NCI-H345 (cell line): ENCODE measurements at regions not wholly inside any gene's neighbourhood (a gene's known extent, or its start where the extent isn't known, plus 50 kb on each side); places are given as distances from the start of the nearest gene placed in this dataset.
A peak's percentile ranks its signal among the peaks of the same experiment; 100 is the strongest.

Experiments used
- DNase-seq: peaks from one replicate; lab custom pipeline; 2025; lab: John Stamatoyannopoulos, UW

DNA sequence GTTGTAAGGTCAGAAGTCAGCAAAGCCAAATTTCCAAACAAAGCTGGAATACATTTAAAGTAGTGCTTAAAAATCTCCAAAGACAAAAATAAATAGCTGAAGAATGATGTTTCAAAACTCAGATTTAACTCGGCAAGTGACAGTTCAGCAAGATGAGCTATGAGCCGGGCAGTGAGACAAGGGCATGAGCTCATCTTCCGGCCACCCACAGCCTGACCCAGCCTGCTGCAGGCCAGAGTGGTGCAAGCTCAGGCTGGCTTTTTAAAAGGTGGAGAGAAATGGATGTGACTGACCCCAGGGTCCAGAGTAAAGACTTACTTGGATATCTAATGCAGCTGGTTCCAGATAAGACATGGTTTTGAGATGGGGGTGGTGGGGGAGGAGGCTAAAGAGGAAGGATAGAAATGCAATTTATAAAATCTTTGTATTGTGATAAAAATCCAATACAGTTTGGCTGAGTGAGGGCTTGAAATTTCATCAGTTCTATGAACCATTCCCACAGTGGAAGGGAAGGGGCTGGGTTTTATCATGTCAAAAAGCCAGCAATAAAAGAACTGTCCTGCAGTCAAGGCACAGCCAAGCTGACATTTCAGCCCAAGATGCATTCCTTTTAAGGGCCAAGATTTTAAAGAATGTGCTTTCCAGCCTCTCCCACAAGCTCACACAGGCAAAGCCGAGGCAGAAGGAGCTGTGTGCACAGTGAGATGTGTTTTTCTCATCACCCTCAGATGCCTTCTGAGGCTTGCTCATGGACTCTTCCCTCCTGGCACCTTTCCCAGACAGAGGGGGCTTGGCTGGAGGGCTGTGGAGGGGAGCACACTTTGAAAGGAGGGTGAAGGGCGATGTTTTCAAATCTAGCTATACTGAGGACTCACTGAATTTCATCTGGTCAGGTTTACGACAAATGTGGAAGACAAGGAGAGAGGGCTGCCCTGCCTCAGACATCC lies 97.9 kb upstream of the KLHL29 start:
- no peak for DNase-seq

DNA sequence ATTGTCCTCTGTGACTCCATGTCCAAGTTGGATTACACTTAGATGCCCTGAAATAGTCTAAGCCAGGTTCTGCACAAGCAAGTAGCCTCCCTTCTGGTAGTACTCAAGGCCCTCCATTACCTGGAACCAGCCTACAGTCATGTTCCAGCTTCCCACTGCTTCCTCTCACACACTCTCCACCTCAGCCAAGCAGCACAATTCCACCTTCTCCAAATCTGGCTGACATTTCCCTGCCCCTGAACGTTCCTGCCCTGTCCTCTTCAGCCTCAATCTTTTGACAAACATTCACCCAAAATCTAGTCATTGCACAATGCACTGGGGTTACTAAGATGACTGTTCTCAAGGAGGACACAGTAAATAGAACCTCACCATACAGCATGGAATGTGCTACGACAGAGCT lies 95.3 kb upstream of the KLHL29 start:
- DNase-seq = no peak

GRCh38 chr2:23291239-23291638 lies 93.7 kb upstream of the KLHL29 start:
- peak; percentile 38 for DNase-seq

DNA sequence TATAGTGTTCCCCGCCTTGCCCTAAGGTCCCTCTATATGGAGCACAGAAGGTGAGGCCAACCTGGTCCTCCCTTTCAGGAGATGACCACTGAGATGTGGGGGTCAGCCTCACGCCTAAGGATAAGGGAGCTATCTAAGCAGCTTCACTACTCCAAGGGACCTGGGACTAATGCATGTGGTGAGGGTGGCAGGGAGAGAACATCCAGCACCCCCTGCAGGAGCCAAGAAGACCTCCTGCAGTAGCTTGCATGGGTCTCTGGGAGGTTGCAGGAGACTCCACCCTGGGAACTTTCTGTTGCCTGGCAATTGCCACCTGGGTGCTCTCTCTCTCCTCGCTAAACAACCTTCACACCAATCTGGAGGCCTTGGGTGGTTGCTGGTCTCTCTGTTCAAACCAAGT lies 93.0 kb upstream of the KLHL29 start:
- DNase-seq = no peak

GRCh38 chr2:23293063-23293462 lies 91.9 kb upstream of the KLHL29 start:
- DNase-seq = no peak

- no peak for DNase-seq
Observed at GRCh38 chr2:23293731-23294130, 91.2 kb upstream of the KLHL29 start.

GRCh38 chr2:23294238-23294637 lies 90.7 kb upstream of the KLHL29 start:
- DNase-seq = no peak

- no peak for DNase-seq
Observed at GRCh38 chr2:23296691-23297090, 88.3 kb upstream of the KLHL29 start.

DNA sequence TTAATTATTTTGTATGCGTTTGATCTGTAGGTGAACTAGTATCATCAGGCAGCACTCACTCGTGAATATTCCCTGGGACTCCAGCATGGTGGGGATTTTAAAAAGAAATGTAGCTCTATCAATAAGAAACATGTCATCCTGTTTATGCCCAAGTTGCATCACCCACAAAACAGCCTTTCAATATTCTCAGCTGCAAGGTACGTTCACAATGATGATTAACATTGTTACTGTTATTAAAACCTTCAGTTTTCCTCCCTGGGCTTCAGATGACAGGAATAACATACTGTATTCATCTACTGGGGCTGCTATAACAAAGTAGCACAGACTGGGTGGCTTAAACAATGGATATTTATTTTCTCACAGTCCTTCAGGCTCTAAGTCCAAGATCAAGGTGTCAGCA lies 87.9 kb upstream of the KLHL29 start:
- DNase-seq = no peak

- no peak for DNase-seq
Observed at GRCh38 chr2:23298551-23298950, 86.4 kb upstream of the KLHL29 start.

DNA sequence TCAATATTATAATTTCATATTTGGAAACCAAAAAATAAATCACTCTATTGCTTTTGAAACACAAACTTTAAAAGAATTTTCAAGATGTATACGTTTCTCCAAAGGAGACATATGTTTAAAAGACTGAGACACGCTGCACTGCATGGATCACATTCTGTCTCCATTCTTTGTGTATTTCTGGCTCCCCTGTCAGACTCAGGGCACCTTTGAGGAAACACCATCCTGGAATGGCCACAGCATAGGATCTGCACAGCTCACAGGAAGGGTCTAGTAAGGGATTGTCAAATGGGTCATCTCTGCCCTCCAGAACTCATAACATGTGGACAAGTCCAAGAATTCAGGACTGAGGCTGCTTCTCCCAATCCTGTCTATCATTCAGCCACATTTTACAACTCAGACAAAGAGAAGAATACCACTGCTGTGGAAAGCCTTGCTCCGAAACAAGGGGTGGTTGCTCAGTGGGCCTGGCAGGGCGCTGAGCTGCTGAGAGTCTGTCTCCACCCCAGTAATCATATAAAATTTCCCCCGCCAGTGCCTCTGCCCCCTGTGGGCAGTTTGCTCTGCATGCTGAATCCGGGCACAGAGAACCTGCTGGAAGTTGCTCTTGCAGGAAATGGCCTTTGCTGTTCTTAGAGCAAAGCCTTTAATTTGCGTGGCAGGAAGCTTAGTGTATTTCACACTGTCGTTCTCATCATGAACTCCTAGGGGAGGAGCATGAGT lies 85.3 kb upstream of the KLHL29 start:
- no peak for DNase-seq

DNA sequence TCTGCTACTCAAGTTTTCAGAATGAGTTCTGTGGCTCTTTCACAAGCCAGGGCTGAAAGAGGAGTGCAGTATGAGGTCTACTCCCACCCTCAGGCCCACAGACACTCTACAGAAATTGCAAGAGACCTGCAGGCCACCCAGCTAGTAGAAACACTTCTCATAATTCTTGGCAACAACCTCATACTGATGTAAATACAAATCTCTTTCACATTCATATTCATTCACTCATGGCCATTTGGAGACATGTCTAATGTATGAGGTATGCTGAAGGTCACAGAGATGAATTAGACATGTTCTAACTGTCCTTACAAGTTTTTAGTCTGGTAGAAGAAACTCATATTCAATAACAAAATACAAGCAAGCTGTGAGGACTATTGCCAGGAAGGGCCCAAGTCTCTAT lies 83.8 kb upstream of the KLHL29 start:
- no peak for DNase-seq

- no peak for DNase-seq
Observed at GRCh38 chr2:23302591-23302990, 82.4 kb upstream of the KLHL29 start.

- DNase-seq = no peak
Observed at GRCh38 chr2:23306401-23306800, 78.6 kb upstream of the KLHL29 start.

DNA sequence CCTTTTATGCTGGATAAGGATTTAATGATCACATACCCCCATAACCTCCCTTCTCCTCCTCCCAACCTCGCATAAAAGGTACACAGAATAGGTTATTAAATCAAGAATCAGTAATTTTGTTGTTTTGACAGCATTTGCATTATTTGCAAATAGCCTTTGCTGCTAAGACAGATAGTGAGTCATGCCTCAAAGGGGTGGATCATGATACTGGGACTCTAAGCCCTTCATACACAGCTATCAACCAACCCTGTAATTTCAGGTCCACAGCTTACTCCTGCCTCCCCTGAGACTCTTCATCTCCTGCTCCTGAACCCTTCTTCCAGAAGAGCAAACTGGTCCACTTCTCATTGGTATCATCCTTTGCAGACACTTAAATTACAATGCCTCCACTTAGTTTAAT lies 73.8 kb upstream of the KLHL29 start:
- no peak for DNase-seq

GRCh38 chr2:23312996-23313606 lies 71.9 kb upstream of the KLHL29 start:
- peak; percentile 27 for DNase-seq

DNA sequence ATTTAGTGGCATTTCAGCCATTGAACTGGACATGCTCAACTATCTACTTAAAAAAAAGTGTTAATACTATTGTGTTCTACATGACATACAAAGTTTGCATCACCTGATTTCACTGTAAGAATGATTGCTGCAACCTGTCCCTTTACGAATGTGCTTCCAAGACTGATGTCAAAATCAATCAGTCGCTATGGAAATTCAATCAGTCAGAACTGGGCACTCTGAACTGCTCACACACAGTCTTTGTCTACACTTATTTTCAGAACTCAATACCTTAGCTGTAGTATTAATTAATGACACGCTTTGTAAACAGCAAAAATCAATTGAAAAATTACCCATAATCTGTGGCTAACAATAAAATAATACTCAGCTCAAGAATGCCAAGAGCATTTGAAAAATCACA lies 70.3 kb upstream of the KLHL29 start:
- no peak for DNase-seq

- DNase-seq = no peak
Observed at GRCh38 chr2:23320058-23320457, 64.9 kb upstream of the KLHL29 start.

- DNase-seq = no peak
Observed at GRCh38 chr2:23321751-23322150, 63.2 kb upstream of the KLHL29 start.

- DNase-seq = no peak
Observed at GRCh38 chr2:23322567-23323197, 62.3 kb upstream of the KLHL29 start.

GRCh38 chr2:23323198-23323916 lies 61.6 kb upstream of the KLHL29 start:
- no peak for DNase-seq
